GM13976 (cell line): ENCODE measurements at regions not wholly inside any gene's neighbourhood (a gene's known extent, or its start where the extent isn't known, plus 50 kb on each side); places are given as distances from the start of the nearest gene placed in this dataset.

Experiments used
- DNase-seq: peaks from one replicate; pipeline ENCODE4 v3.0.0; 2012; ENCODE audit warnings: low spot score
- in situ Hi-C: fragments of 300-500 bp; cut with MboI; formaldehyde crosslinking; loops from one replicate; pipeline ENCODE4 v1.12.0; 2022; ENCODE audit warnings: low sequenced_read_pairs, mixed read lengths, inconsistent platforms; ENCODE audit not compliant: unreplicated experiment
- TF ChIP-seq, protein P1 (sequence below): IDR thresholded peaks from 2 replicates; pipeline ENCODE4 v1.5.1; 2012; ENCODE audit warnings: borderline replicate concordance, mild to moderate bottlenecking; ENCODE audit not compliant: insufficient read depth; ENCODE audit errors: extremely low read depth, missing control alignments, control extremely low read depth

DNA sequence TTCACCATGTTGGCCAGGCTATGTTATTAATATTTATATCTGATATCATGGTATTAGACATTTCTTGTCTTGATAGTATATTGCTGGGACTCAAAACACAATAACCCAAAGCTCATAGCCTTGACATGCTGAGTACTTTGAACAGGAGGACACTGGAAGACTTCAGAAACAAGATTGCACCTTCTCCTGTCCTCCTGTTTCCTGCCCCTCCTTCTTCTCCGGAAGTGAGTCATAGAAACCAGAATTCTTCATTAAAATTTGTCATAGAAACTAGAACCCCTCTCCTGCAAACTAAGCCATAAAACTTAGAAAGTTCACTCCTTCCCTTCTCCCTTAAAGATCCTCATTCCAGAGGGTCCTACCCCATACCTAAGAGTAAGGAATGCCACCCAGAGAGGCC, 400.2 kb downstream of the SLITRK5 start:
- in situ Hi-C loops: no loop called here

DNA sequence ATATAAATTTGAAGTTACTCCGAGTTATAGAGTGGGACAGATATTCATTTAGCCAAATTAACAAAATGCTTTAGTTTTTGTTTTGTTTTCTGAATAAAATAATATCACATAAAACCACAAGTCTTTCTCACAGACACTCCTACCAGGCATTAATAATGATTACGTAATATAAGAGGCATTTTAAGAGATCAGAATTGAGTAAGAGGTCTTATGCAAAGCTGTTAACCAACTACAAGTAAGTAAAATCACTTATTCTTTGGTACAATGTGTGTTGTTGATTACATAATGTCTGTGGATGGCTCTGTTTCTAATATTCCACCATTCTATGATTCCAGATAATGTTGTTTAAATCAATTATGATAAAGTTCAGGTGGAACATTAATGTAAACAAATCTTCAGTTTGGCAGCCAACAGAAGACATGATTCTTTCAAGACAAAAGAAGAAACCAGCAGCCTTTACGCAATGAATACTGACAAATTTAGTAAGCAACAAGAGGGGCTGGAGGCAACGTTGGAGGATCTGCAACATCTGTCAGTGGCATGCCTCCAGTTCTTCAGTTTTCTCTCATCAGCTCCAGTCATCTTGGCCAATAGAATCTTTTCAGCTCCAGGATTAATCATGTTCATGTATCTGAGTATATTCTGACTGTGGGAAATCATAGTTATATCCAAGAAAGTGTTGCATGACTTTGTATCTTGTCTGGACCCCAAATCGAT, 403.8 kb downstream of the SLITRK5 start:
- TF ChIP-seq, protein P1, sequence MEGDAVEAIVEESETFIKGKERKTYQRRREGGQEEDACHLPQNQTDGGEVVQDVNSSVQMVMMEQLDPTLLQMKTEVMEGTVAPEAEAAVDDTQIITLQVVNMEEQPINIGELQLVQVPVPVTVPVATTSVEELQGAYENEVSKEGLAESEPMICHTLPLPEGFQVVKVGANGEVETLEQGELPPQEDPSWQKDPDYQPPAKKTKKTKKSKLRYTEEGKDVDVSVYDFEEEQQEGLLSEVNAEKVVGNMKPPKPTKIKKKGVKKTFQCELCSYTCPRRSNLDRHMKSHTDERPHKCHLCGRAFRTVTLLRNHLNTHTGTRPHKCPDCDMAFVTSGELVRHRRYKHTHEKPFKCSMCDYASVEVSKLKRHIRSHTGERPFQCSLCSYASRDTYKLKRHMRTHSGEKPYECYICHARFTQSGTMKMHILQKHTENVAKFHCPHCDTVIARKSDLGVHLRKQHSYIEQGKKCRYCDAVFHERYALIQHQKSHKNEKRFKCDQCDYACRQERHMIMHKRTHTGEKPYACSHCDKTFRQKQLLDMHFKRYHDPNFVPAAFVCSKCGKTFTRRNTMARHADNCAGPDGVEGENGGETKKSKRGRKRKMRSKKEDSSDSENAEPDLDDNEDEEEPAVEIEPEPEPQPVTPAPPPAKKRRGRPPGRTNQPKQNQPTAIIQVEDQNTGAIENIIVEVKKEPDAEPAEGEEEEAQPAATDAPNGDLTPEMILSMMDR: no peak
- in situ Hi-C loops: no loop called here
- DNase-seq: no peak

More for the DNA sequence above, 400.2 kb downstream of the SLITRK5 start:
- DNase-seq: no peak
- TF ChIP-seq, protein P1: no peak

DNA sequence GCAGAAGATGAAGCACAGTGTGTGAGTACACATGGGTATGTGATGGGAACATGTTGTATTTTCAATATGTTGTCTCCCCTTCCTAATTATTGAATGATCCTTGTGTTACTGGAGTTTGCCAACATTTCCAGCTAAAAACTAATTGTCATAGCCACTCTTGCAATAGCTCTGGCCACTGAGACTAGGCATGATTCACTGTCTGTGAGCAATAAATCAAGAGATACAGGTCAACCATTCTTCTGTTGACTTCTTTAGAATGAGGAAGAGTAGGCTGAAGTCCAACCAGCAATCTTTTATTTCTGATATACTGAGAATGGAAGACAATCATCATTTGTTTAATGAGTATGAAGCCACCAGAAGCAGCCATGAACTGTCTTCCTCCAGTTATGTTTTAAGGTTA, 413.9 kb downstream of the SLITRK5 start:
- in situ Hi-C loops: no loop called here
- DNase-seq: no peak
- TF ChIP-seq, protein P1: no peak

DNA sequence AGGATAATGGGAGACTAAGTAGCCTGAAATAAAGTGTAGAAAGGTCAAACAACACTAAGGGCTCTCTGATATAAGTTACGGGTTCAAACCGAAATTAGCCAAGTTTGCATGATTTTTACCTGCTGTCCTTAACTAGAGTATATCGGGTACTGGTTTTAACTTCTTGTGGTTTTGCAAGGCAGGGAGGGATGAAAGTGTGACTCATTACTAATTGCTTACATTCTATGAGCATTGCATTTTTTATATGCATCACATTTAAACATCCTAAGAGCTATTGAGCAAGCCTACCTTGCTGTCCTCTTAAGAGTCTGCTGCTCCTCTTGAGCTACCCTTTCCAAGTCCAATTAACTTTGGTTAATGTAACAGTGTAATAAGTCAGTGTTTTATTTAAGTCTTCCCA, 415.4 kb downstream of the SLITRK5 start:
- no peak for DNase-seq
- TF ChIP-seq, protein P1: no peak
- in situ Hi-C loops: no loop called here

DNA sequence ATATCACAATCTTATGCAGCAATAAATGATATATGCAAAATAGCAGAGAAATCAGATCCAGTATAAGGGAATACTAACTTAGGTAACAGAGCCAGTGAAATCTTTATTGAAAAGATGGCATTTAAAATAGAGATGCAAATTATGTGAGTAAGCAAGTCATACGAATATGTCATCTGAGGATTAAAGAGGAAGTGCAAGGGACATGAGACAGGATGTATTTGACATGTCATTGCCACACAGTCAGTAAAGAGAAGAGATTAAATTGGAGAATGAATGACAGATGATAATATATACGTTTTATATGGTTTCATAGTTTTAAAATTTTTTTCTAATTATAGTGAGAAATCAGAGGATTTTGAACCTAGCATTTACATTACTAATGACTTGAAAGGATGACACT, 426.4 kb downstream of the SLITRK5 start:
- in situ Hi-C loops: no loop called here
- TF ChIP-seq, protein P1: no peak
- no peak for DNase-seq

DNA sequence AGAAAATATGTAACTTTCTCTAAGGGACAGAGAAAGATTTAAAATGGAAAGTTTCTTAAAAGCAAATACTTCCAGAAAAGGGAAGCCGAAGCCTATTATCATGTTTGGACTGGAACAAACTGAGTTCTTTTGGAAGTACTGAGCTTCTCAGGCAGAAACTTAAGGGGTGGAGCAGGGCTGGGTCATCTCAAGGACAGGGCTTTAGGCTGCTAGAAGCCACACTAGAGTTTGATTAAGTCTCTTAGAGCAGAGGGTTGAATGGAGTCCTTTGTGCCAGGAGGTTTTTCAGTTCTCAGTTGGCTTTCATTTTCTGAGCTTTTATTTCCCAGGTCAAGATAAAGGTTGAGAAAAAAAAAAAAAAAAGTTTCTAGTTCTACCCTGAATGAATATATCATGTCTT, 432.7 kb downstream of the SLITRK5 start:
- no peak for DNase-seq
- in situ Hi-C loops: no loop called here
- TF ChIP-seq, protein P1: no peak
